ENCODE measurements at regions not wholly inside any gene's neighbourhood (a gene's known extent, or its start where the extent isn't known, plus 50 kb on each side); places are given as distances from the start of the nearest gene placed in this dataset.

GRCh38 chr18:41540237-41540871 is 414.7 kb upstream of the PIK3C3 start:
- TF ChIP-seq CTCF (IDR thresholded peaks at IDR 0.05) = no peak
- TF ChIP-seq POLR2A (IDR thresholded peaks at IDR 0.05) = no peak

Measured in testis (tissue), 2 donors.